ENCODE measurements at regions not wholly inside any gene's neighbourhood (a gene's known extent, or its start where the extent isn't known, plus 50 kb on each side); places are given as distances from the start of the nearest gene placed in this dataset.

DNA sequence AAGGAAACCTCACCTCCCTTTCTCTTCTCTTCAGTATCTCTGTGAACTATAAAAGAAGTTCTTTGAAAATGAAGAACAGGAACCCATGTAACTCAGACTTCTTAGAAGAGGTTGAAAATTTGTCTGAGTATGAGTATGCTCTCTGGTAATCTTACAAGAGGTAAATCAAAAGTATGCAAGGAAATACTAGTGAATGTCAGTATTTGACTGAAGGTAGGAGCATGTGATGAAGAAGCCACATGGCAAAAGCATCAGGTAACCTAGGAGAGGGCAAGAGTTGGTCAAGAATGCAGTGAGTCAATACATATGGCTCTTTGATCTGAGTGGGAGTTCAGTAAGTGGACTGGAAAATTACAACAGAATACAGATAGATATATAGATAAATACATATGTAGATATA is 133.0 kb upstream of the NECTIN3 start:
- TF ChIP-seq CTCF (IDR thresholded peaks at IDR 0.05; ENCODE audit: insufficient read depth, low read length), result no peak
- TF ChIP-seq POLR2AphosphoS5 (IDR thresholded peaks at IDR 0.05; ENCODE audit: low read depth), result no peak
- TF ChIP-seq, protein P1, sequence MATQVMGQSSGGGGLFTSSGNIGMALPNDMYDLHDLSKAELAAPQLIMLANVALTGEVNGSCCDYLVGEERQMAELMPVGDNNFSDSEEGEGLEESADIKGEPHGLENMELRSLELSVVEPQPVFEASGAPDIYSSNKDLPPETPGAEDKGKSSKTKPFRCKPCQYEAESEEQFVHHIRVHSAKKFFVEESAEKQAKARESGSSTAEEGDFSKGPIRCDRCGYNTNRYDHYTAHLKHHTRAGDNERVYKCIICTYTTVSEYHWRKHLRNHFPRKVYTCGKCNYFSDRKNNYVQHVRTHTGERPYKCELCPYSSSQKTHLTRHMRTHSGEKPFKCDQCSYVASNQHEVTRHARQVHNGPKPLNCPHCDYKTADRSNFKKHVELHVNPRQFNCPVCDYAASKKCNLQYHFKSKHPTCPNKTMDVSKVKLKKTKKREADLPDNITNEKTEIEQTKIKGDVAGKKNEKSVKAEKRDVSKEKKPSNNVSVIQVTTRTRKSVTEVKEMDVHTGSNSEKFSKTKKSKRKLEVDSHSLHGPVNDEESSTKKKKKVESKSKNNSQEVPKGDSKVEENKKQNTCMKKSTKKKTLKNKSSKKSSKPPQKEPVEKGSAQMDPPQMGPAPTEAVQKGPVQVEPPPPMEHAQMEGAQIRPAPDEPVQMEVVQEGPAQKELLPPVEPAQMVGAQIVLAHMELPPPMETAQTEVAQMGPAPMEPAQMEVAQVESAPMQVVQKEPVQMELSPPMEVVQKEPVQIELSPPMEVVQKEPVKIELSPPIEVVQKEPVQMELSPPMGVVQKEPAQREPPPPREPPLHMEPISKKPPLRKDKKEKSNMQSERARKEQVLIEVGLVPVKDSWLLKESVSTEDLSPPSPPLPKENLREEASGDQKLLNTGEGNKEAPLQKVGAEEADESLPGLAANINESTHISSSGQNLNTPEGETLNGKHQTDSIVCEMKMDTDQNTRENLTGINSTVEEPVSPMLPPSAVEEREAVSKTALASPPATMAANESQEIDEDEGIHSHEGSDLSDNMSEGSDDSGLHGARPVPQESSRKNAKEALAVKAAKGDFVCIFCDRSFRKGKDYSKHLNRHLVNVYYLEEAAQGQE (IDR thresholded peaks at IDR 0.05; ENCODE audit: insufficient replicate concordance, low read depth), result no peak
- no peak for TF ChIP-seq GABPA (IDR thresholded peaks at IDR 0.05; ENCODE audit: low read depth)
- TF ChIP-seq SPI1 (IDR thresholded peaks at IDR 0.05; ENCODE audit: borderline replicate concordance, low read depth), result no peak
